NCI-H1048 (cell line): ENCODE measurements at regions not wholly inside any gene's neighbourhood (a gene's known extent, or its start where the extent isn't known, plus 50 kb on each side); places are given as distances from the start of the nearest gene placed in this dataset.
"Not testable (repeated sequence)": the region's sequence is repeated elsewhere in the genome, so short reads cannot be mapped to it uniquely, and the experiment has no call there.

Experiments used
- DNase-seq: peaks from one replicate; lab custom pipeline; 2025; lab: John Stamatoyannopoulos, UW

GRCh38 chr4:96431094-96431493 lies 591.2 kb downstream of the PDHA2 start:
- DNase-seq = no peak

DNA sequence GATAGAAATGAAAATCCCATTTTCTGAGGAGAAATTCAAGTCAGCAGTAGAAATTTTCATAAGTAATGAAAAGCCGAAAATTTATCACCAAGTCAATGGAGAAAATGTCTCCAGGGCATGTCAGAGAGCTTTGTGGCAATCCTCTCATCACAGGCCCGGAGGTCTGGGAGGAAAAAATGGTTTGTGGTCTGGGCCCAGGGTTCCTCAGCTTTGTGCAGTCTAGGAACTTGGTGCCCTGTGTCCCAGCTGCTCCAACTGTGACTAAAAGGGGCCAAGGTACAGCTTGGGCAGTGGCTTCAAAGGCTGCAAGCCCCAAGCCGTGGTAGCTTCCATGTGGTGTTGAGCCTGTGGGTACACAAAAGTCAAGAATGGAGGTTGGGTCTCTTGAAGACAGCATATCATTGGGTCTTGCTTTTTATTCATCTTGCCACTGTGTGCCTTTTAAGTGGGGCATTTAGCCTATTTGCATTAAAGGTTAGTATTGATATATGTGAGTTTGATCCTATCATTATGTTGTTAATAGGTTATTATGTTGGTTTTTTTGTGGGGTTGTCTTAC lies 608.5 kb downstream of the PDHA2 start:
- DNase-seq = no peak

DNA sequence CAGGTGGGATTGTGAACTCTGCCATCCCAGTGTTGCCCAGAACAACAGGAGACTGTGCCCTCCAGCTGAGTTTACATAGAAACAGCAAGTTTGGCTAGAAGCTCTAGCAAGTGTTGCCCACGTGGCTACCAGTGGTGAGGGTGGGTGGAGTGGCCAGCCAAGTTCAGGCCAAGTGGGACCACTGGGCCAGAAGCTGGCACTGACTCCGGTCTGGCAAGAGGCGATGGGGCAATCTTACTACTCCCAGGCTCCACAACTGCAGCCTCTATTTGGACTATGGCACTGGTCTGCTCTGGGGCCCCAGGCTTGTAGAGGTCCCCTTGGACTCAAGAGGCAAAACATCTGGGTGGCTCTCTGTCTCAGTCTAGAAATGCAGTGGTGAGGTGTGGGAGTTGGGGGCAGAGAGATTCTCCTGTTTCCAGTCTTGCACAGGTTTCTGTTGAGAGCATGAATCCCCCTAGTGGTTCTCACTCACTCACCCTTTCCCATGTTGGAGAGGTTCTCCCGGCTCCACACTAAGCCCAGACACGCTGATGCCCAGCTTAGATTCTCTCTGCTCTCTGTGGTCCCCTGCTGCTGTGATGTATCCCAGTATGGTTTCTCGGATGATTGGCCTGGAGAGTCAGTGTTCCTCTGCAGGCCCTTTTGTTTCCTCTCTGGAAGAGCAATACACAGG lies 615.3 kb downstream of the PDHA2 start:
- no peak for DNase-seq

- DNase-seq = not testable (repeated sequence)
Measured at GRCh38 chr4:96458031-96458430, 618.1 kb downstream of the PDHA2 start.

- DNase-seq = no peak
Measured at GRCh38 chr4:96459105-96459504, 619.2 kb downstream of the PDHA2 start.

- no peak for DNase-seq
Measured at GRCh38 chr4:96465834-96466233, 625.9 kb downstream of the PDHA2 start.

DNA sequence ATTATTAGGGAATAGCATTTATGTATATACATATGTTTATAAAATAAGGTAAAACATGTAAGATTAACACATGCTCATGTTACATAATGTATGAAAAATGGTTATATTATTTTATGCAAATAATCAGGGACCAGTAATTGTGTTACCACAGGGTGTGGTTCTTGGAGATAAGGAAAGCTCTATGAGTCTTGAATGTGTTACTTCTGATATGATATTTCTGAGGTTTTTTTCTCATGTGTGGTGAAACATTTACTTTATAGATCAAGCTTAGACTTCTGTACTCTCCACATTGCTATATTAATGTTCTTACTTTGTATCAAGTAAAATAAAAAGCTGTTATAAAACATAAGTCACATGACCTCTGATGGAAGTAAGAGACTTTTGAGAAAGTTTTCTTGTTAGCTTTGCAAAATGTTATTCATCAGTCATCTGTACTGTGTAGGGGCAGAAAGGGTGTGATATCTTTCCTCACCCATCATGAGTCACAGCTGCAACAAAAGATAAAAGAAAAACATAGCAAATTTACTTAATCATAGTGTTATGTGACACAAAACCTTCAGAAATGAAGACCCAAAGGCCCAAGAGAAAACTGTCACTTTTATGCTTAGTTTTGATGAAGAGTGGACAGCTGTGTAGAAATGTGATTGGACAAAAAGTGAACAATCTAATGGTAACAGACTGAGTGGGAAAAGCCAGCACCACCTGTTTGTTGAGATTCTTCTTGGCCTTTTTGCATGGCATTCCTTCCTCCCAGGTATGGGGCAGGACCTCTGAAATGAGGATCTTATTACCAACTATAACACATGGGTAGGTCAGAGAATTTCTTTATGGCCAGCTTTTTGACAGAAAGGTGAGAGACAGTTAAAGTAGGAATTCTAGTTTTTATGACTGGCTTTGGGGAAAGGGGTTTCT lies 632.3 kb downstream of the PDHA2 start:
- no peak for DNase-seq

GRCh38 chr4:96473246-96473645 lies 633.4 kb downstream of the PDHA2 start:
- no peak for DNase-seq

- DNase-seq = no peak
Measured at GRCh38 chr4:96483308-96484030, 643.6 kb downstream of the PDHA2 start.

DNA sequence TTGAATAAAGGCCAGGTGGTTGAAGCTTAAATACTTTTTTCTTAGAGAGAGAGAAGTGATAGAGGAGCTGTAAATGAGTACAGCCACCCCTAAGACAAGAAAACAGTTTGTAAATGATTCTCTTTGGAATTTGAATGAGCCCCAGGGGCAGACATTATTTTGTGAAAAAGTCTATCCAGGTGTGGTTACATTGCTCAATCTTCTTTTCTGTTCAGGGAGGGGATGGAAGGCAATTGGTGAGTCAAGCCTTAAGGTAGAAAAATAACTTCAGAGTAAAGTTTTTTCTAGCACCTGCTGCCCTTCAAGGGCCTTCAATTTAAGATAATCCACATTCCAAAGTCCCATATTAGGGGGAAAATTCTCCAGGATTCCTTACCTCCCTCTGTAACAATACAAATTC lies 646.7 kb downstream of the PDHA2 start:
- DNase-seq = no peak

GRCh38 chr4:96497621-96498020 lies 657.7 kb downstream of the PDHA2 start:
- no peak for DNase-seq

- no peak for DNase-seq
Measured at GRCh38 chr4:96504386-96504785, 664.5 kb downstream of the PDHA2 start.

DNA sequence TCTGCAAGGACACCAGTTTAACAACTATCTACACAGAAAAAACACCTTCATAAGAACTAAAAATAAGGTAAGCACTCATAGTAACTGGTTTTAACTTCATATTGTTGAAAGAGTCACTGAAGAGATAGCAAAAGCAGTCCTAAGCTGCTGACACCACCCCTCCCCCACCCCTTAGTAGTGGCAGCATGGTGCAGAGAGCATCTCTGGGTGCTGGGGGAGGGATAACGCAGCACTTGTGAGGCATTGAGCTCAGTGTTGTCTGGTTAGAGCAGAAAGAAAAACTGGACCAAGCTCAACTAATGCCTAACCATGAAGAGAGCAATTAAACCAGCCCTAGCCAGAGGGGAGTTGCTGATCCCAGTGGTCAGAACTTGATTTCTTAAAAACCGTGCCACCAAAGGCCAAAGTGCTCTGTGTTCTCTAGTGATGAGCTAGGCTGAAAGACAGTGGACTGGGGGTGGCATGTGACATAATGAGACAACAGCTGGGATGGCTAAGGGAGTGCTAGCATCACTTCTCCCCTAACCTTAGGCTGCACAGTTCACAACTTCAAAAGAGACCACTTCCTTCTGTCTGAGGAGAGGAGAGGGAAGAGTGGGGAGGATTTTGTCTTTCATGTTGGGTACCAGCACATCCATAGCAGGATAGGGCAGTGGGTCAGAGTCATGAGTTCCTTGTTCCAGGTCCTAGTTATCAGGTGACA lies 669.3 kb downstream of the PDHA2 start:
- no peak for DNase-seq

GRCh38 chr4:96519291-96519690 lies 679.4 kb downstream of the PDHA2 start:
- DNase-seq = no peak

DNA sequence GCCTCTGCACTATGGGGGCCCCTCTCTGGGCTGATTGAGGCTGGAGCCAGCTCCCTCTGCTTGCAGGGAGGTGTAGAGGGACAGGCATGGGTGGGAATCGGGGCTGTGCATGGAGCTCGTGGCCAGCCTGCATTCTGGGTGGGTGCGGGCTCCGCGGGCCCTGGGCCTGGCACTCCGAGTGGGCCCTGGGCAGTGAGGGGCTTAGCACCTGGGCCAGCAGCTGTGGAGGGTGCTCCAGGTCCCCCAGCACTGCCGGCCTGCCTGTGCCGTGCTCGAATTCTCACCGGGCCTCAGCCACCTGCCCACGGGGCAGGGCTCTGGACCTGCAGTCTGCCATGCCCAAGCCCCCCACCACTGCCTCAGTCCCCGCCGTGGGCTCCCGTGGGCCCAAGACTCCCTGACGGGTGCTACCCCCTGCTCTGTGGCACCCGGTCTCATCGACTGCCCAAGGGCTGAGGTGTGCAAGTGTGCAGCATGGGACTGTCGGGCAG lies 681.2 kb downstream of the PDHA2 start:
- no peak for DNase-seq

- DNase-seq = no peak
Measured at GRCh38 chr4:96523611-96524010, 683.7 kb downstream of the PDHA2 start.

GRCh38 chr4:96524311-96524875 lies 684.5 kb downstream of the PDHA2 start:
- DNase-seq = no peak

GRCh38 chr4:96525898-96526297 lies 686.0 kb downstream of the PDHA2 start:
- DNase-seq = no peak

DNA sequence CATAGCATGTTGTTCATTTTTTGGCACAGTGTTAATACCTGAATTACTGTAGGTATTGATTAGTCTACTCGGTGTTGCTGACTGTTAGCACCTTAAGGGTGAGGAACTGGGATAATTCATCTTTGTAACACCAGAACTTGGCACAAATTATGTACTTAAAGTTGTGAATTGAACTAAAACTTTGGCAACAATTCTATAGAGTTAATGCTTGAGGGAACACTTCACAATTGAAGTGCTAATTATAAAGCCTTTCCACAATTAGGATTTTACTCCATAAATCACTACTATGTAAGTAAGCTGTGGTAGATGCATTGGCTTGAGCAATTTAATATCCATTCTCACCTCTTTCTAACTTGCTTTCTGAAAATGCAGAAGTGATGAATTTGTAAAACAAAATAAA lies 686.7 kb downstream of the PDHA2 start:
- DNase-seq = no peak

DNA sequence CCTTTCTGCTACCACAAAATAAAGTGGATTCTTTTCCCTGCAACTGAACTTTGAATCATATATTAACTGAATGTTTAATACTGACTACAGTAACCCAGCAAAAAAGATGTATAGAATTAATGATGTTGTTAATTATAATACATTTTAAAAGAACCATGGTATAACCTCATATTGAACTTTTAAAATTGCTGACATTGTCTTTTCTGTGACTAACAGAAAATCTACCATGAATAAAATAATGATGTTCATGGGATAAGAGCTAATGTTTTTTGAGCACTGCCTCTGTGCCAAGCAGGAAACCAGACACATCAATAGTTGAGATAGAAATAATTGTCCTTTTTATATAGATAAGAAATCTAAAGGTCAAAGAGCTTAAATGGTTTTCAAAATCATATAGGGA lies 691.9 kb downstream of the PDHA2 start:
- no peak for DNase-seq

DNA sequence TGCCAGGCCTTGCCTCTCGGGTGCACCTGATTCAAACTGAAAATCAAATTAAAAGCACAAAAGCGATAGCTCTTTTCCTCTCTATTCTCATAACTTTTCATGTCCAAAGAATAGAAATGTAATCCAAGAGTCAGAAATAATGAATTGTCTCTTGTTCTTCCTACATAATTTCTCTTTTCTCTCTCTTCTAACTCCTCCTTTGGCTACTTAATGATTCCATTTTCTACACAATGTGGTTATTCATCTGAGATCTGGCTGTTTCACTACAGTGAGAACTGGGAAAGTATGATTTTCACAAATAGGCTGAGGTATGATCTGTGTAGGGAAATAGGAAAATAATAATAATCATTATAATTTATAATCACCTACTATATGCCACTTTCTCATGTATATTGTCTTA lies 703.5 kb downstream of the PDHA2 start:
- DNase-seq = no peak
